Mucosa of descending colon (tissue), 3 donors: ENCODE measurements at regions not wholly inside any gene's neighbourhood (a gene's known extent, or its start where the extent isn't known, plus 50 kb on each side); places are given as distances from the start of the nearest gene placed in this dataset.

Experiments
- ATAC-seq: fragments of 200-7000 bp; cut with Tn5 transposase; one replicate; pipeline ENCODE4 v1.9.1; 2020; ENCODE audit warnings: mild to moderate bottlenecking, moderate library complexity
- DNase-seq, 3 donors: peaks; one replicate each; pipeline ENCODE4 v3.0.0-alpha.2; 2020
- H3K36me3 ChIP-seq: fragments of 200-600 bp; one replicate; pipeline ENCODE4 v1.8.0; 2021; ENCODE audit warnings: low read depth, mild to moderate bottlenecking
- H3K4me1 ChIP-seq: fragments of 200-600 bp; one replicate; pipeline ENCODE4 v1.8.0; 2021; ENCODE audit warnings: low read depth, mild to moderate bottlenecking
- H3K4me3 ChIP-seq: fragments of 200-600 bp; one replicate; pipeline ENCODE4 v1.8.0; 2021; ENCODE audit warnings: mild to moderate bottlenecking
- H3K9me3 ChIP-seq: fragments of 200-600 bp; one replicate; pipeline ENCODE4 v1.8.0; 2021; ENCODE audit warnings: mild to moderate bottlenecking
- intact Hi-C, 2 donors: fragments of 100-400 bp; cut with DNase I in 1 of 2; cut with micrococcal nuclease in 1 of 2; formaldehyde crosslinking; loops; one replicate each; pipeline versions ENCODE4 v1.11.0 to v1.11.1; 2022; cut with DNase I, micrococcal nuclease
- TF ChIP-seq, protein P1 (sequence below): fragments of 200-600 bp; IDR thresholded peaks from one replicate; pipeline ENCODE4 v1.8.0; 2022; ENCODE audit warnings: antibody characterized with exemption, mild to moderate bottlenecking
- donor health status: DM: no; HTN: no; CAD: no; lungs with moderate emphysema.
- donor health status: DM: no; HTN: no; CAD: no.
- donor health status: DM: no; HTN: yes; CAD: no.

DNA sequence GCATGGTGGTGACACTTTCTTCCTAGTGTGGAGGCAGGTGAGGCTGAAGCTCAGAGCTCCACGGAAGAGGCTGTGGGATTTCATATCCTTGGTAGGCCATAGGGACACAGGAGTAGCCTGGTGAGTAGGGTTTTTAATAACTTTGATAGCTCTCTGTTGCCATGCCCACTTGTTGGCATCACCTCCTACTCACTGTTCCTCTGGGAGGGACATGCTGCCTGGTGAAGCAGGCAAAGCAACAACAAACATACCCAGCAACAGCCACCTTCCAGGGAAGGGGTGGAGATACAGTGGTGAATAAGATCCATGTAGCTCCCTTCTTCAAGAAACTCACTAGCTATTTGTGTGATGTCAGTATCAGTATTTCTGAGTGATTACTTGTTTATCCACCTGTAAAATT, 285.4 kb downstream of the CLIC5 start:
- DNase-seq: no peak
- Histone ChIP-seq H3K4me3 (no peak overlapping the region), H3K36me3 (no peaks in the 10 kb centered on the region), H3K4me1 (no peaks in the 10 kb centered on the region), H3K9me3 (no peaks in the 10 kb centered on the region)
- TF ChIP-seq, protein P1, sequence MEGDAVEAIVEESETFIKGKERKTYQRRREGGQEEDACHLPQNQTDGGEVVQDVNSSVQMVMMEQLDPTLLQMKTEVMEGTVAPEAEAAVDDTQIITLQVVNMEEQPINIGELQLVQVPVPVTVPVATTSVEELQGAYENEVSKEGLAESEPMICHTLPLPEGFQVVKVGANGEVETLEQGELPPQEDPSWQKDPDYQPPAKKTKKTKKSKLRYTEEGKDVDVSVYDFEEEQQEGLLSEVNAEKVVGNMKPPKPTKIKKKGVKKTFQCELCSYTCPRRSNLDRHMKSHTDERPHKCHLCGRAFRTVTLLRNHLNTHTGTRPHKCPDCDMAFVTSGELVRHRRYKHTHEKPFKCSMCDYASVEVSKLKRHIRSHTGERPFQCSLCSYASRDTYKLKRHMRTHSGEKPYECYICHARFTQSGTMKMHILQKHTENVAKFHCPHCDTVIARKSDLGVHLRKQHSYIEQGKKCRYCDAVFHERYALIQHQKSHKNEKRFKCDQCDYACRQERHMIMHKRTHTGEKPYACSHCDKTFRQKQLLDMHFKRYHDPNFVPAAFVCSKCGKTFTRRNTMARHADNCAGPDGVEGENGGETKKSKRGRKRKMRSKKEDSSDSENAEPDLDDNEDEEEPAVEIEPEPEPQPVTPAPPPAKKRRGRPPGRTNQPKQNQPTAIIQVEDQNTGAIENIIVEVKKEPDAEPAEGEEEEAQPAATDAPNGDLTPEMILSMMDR: no peak
- ATAC-seq: no peak
- intact Hi-C loops: no loop called here

DNA sequence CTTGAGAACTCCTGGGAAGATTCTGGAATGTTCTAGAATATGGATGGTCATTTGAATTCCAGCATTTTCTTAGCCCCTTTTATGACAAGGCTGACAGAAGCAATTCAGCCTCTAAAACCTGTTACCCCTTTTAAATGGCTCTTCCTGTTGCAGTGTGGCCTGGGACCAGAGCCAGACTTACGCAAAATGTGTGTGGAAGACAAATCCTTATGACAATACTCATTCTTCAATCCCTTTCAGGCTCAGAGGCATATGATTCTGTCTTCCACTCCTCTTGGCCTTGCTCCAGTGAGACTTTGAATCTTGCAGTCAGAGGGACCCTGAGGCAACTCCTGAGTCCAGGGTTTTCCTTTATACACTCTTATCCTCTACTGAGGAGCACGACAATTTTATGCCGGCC, 287.0 kb downstream of the CLIC5 start:
- no peak overlapping the region for H3K4me3 ChIP-seq

DNA sequence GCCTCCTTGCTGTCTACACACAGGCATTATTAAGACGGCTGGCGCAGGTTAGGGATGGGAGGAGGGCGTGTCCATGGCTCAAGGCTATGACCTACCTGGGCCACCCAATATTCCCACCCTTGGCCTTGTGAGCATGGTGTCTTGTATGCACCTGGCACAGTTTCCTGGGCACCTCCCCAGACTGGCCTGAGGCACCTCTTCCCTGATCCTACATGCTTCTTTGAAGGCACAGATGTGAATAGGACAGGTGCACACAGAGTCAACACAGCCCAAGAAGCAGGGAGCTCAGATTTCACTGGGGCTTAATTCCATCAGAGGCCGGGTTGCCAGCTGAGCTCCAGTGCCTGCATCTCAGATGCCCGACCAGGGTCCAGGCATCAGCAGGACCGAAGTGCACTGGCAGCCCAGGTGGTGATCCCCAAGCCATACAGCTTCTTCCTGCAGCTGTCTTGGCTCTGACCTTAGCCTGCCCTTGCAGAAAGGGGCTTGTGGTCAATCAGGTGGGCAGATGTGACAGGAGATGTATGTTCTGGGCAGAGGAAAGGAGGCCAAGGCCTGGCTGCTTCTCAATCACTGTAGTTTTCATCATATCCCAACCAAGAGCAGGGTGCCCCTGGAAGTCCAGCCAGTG, 287.7 kb downstream of the CLIC5 start:
- no peaks in the 10 kb centered on the region for H3K36me3 ChIP-seq
- H3K4me1 ChIP-seq: no peaks in the 10 kb centered on the region
- DNase-seq (no peak), ATAC-seq (no peak)
- no peaks in the 10 kb centered on the region for H3K9me3 ChIP-seq
- intact Hi-C loops: no loop called here
- TF ChIP-seq, protein P1: no peak
- no peak overlapping the region for H3K4me3 ChIP-seq

More for the DNA sequence above, 287.0 kb downstream of the CLIC5 start:
- Histone ChIP-seq H3K4me1 (no peaks in the 10 kb centered on the region), H3K36me3 (no peaks in the 10 kb centered on the region), H3K9me3 (no peaks in the 10 kb centered on the region)
- ATAC-seq: no peak
- TF ChIP-seq, protein P1: no peak
- no peak for DNase-seq
- intact Hi-C loops: no loop called here

DNA sequence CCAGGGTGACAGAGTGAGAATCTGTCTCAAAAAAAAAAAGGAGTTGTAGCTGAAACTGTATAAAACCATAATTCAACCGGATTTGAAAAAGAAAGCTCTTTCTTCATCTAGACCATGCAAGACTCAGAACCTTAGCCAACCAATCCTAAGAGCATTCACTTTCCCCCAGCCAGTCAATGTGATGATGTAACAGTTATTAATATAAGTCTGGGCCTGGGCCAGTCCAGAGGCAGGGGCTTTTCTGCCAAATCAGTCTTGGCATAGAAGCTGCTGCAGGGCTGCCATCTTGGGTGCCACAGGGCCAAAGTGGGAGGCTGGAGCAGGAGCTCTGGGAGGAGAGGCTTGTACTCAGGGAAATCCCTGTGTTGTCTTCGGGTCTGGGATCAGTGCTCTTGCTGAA, 288.4 kb downstream of the CLIC5 start:
- no peaks in the 10 kb centered on the region for H3K36me3 ChIP-seq
- TF ChIP-seq, protein P1: no peak
- no peaks in the 10 kb centered on the region for H3K9me3 ChIP-seq
- DNase-seq (no peak), ATAC-seq (no peak)
- no peaks in the 10 kb centered on the region for H3K4me1 ChIP-seq
- no peak overlapping the region for H3K4me3 ChIP-seq
- intact Hi-C loops: no loop called here

DNA sequence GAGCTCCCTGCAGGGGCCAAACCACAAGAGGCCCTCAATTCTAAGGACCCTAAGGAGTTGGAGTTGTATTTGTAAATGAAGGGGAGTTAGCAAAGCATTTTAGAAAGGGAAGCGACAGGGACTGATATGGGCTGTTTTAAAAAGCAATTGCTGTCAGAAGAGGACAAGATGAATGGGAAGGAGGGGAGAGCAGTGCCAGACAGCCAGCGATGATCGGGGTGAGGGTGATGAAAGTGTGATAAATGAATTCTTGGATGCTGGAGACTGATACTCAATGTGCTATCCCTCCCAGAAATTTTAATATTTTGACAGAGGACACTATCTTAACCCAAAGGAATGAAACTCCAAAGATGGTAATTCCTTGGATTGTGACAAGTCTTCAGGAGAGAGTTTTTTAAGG, 289.2 kb downstream of the CLIC5 start:
- no peak for ATAC-seq
- no peaks in the 10 kb centered on the region for H3K4me1 ChIP-seq
- intact Hi-C loops: no loop called here
- TF ChIP-seq, protein P1: no peak
- H3K9me3 ChIP-seq: no peaks in the 10 kb centered on the region
- no peaks in the 10 kb centered on the region for H3K36me3 ChIP-seq
- H3K4me3 ChIP-seq: no peak overlapping the region
- DNase-seq: no peak

DNA sequence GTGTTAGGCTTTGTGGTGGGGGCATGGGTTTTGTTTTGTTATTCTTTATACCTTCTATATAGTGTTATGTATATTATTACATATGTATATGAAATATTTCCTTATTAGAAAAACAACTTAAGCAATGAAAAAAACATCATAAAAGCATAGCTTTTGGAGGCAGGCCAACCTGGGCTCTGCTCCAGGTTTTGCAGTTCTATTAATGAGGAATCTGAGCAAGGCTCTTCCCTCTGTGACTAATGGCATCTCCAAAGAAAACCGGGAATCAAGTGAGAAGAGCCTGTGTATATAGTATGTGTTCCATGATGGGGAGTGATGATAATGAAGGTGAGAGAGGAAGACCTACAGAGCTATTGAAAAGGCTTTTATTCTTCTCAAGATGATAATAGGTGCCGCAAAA, 291.1 kb downstream of the CLIC5 start:
- Histone ChIP-seq H3K4me3 (no peak overlapping the region), H3K9me3 (no peaks in the 10 kb centered on the region), H3K4me1 (no peaks in the 10 kb centered on the region), H3K36me3 (no peaks in the 10 kb centered on the region)
- TF ChIP-seq, protein P1: no peak
- DNase-seq (no peak), ATAC-seq (no peak)
- intact Hi-C loops: no loop called here
